Fibroblast of pulmonary artery (primary cell): ENCODE measurements at regions not wholly inside any gene's neighbourhood (a gene's known extent, or its start where the extent isn't known, plus 50 kb on each side); places are given as distances from the start of the nearest gene placed in this dataset.

ENCODE experiments used
- DNase-seq: peaks from one replicate; pipeline ENCODE4 v3.0.0-alpha.2; 2010; ENCODE audit warnings: low read depth
- H3K4me3 ChIP-seq: replicated peaks from 2 replicates; pipeline ENCODE4 v1.5.1; 2011; ENCODE audit warnings: low read depth, mild to moderate bottlenecking, control low read depth, low read length, moderate library complexity
- CTCF ChIP-seq: IDR thresholded peaks from 2 replicates; pipeline ENCODE4 v1.5.1; 2011; ENCODE audit warnings: mild to moderate bottlenecking, control low read depth, low read length, inconsistent platforms; ENCODE audit errors: missing control alignments

- H3K4me3 ChIP-seq = no peak overlapping the region
- no peak for DNase-seq
- TF ChIP-seq CTCF = no peak
These were observed 318.6 kb upstream of the FAT1 start for GRCh38 chr4:187042251-187042650.

- no peak for TF ChIP-seq CTCF
- no peak overlapping the region for H3K4me3 ChIP-seq
- no peak for DNase-seq
These were observed 322.8 kb upstream of the FAT1 start for GRCh38 chr4:187046471-187046870.

GRCh38 chr4:187059021-187059420, 335.4 kb upstream of the FAT1 start:
- no peak overlapping the region for H3K4me3 ChIP-seq
- TF ChIP-seq CTCF = no peak
- DNase-seq = no peak

- no peak overlapping the region for H3K4me3 ChIP-seq
- no peak for DNase-seq
- no peak for TF ChIP-seq CTCF
These were observed 336.2 kb upstream of the FAT1 start for GRCh38 chr4:187059895-187060294.

- no peak overlapping the region for H3K4me3 ChIP-seq
- TF ChIP-seq CTCF = no peak
- DNase-seq = no peak
These were observed 336.9 kb upstream of the FAT1 start for GRCh38 chr4:187060551-187060950.

GRCh38 chr4:187063251-187063650, 339.6 kb upstream of the FAT1 start:
- H3K4me3 ChIP-seq = no peak overlapping the region
- TF ChIP-seq CTCF = no peak
- DNase-seq = no peak

- TF ChIP-seq CTCF = no peak
- DNase-seq = no peak
- H3K4me3 ChIP-seq = no peak overlapping the region
These were observed 340.4 kb upstream of the FAT1 start for GRCh38 chr4:187064033-187064432.
